Heart left ventricle (tissue), 13 donors: ENCODE measurements at regions not wholly inside any gene's neighbourhood (a gene's known extent, or its start where the extent isn't known, plus 50 kb on each side); places are given as distances from the start of the nearest gene placed in this dataset.

Source experiments
- POLR2A ChIP-seq, 2 donors: fragments of 450-650 bp; IDR thresholded peaks; one replicate each; pipeline ENCODE4 v1.6.1; 2017; ENCODE audit warnings: antibody characterized with exemption in 2 of 2, mild to moderate bottlenecking in 2 of 2, moderate library complexity in 2 of 2
- TF ChIP-seq, protein P1 (sequence below), 12 donors: fragments of 200-600 bp; sonication (generic) in 4 of 12; IDR thresholded peaks; one replicate each; pipeline versions ENCODE4 v1.5.0 to v1.8.0; 2018 to 2022; ENCODE audit warnings: antibody characterized with exemption in 12 of 12, mild to moderate bottlenecking in 5 of 12
- donor health status: ischemic (EF 13 %, LVEDD 7.1; RV severe dilation, severe dysfunction).
- donor health status: DM: no; HTN: yes; CAD: no.
- donor health status: DM: no; HTN: no; CAD: no.
- donor health status: ischemic (EF 25% LVEDD 6.9; RV normal size, moderate dysfunction).
- donor health status: ischemic (EF 25% LVEDD 5.7; RV mildly dilated, moderate dysfunction).
- donor health status: ischemic (EF 35%, LVEDD 5.7; RV mildly dilated, moderate dysfunction).
- donor health status: nonischemic (EF 11% LVEDD 7.7; RV severe dilation, severe dysfunction).
- donor health status: DM: yes; HTN: yes; CAD: no.
- donor health status: PGD.
- donor health status: ischemic (EF 29% LVEDD 5.4; RV normal size, mild dysfunction).
- donor health status: nonischemic (EF 23%, LVEDD 6.1; RV moderate dilation, normal function).

DNA sequence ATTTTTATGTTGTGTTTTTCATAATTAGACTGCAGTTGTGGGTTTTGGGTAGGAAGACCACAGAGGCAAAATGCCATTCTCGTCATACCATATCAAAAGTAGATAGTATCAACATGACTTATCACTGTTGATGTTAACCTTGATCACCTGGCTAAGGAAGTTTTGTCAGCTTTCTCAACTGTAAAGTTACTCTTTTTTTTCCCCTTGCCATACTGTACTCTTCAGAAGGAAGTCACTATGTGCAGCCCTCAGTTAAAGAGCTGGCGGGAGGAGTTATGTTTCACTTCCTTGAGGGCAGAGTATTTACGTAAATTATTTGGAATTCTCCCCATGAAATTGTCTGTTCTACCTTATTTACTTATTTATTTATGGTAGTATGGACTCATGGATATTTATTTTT, 78.7 kb downstream of the PRORP start:
- TF ChIP-seq POLR2A (IDR thresholded peaks at IDR 0.05): no peak
- TF ChIP-seq, protein P1, sequence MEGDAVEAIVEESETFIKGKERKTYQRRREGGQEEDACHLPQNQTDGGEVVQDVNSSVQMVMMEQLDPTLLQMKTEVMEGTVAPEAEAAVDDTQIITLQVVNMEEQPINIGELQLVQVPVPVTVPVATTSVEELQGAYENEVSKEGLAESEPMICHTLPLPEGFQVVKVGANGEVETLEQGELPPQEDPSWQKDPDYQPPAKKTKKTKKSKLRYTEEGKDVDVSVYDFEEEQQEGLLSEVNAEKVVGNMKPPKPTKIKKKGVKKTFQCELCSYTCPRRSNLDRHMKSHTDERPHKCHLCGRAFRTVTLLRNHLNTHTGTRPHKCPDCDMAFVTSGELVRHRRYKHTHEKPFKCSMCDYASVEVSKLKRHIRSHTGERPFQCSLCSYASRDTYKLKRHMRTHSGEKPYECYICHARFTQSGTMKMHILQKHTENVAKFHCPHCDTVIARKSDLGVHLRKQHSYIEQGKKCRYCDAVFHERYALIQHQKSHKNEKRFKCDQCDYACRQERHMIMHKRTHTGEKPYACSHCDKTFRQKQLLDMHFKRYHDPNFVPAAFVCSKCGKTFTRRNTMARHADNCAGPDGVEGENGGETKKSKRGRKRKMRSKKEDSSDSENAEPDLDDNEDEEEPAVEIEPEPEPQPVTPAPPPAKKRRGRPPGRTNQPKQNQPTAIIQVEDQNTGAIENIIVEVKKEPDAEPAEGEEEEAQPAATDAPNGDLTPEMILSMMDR (IDR thresholded peaks at IDR 0.05): no peak
